NT2/D1 (cell line): ENCODE measurements at regions not wholly inside any gene's neighbourhood (a gene's known extent, or its start where the extent isn't known, plus 50 kb on each side); places are given as distances from the start of the nearest gene placed in this dataset.
"Not testable (repeated sequence)": the region's sequence is repeated elsewhere in the genome, so short reads cannot be mapped to it uniquely, and the experiment has no call there.

ENCODE experiments used
- SUZ12 ChIP-seq: IDR thresholded peaks from 2 replicates; pipeline ENCODE4 v1.6.1; 2011; ENCODE audit not compliant: insufficient read length, insufficient read depth; ENCODE audit errors: extremely low read depth
- YY1 ChIP-seq: IDR thresholded peaks from 2 replicates; pipeline ENCODE4 v1.6.1; 2011; ENCODE audit not compliant: insufficient read length, insufficient read depth
- ZNF274 ChIP-seq: IDR thresholded peaks from 2 replicates; pipeline ENCODE4 v1.6.1; 2011; ENCODE audit warnings: mild to moderate bottlenecking, low read depth, low read length

- not testable (repeated sequence) for TF ChIP-seq ZNF274, SUZ12, YY1
Observed at GRCh38 chr1:148320079-148320478, 163.0 kb downstream of the PPIAL4G start.
